ENCODE measurements at regions not wholly inside any gene's neighbourhood (a gene's known extent, or its start where the extent isn't known, plus 50 kb on each side); places are given as distances from the start of the nearest gene placed in this dataset.
A peak's percentile ranks its signal among the peaks of the same experiment; 100 is the strongest.

DNA sequence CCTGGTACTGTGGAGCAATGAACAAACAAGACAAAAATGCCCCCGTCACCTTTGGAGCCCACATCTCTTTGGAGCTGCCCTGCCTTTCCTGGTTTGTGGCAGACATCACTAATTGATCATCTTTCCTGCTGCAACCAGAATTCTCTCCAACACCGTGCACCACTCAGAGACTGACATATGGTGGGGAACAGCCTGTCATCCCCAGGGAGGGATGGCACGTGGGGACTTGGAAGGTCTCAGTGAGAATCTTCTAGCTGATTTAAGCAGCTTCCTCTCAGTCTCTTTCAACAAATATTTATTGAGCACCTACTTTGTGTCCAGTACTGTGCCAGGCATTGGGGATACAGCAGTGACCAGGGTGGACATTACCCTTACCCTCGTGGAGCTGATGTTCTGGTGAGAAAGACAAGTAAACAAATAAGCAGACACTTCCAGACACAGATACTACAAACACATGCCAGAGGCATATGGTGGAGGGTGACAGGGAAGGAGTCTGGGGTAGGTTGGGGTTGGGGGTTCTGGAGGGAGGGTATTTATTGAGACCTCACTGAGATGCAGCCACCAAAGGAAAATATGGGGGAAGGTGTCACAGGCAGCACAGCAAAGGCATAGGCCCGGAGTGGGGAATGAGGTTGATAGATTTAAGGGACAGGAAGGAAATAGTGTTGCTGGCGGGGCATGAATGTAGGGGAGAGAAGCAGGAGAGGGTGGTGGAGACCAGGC lies 82.3 kb downstream of the CEBPB start:
- Mint-ChIP-seq H3K4me1 (no peaks in the 10 kb centered on the region), H3K36me3 (no peaks in the 10 kb centered on the region), H3K4me3 (no peak overlapping the region), H3K27me3 (peaks cover 14 to 15% of the 10 kb centered on the region in 2 donors), H3K27ac (no peak overlapping the region), H3K9me3 (no peaks in the 10 kb centered on the region)
- DNase-seq = no peak
- Histone ChIP-seq H3K4me3 (ENCODE audit: low read length in 2 of 2) (no peak overlapping the region), H3K9me3 (ENCODE audit: control insufficient read depth in 1 of 2, low read length in 2 of 2) (no peaks in the 10 kb centered on the region), H3K36me3 (ENCODE audit: insufficient read depth, low read length) (no peaks in the 10 kb centered on the region), H3K4me1 (ENCODE audit: insufficient read depth, low read length) (no peaks in the 10 kb centered on the region), H3K27me3 (ENCODE audit: insufficient read depth, low read length) (no peaks in the 10 kb centered on the region), H3K27ac (ENCODE audit: low read depth, low read length) (no peak overlapping the region)
- ChIA-PET CTCF (ENCODE audit: partially characterized antibody) (no interaction called here), POLR2A (ENCODE audit: partially characterized antibody) (no interaction called here)
- intact Hi-C loops (cut with micrococcal nuclease) = no loop called here

DNA sequence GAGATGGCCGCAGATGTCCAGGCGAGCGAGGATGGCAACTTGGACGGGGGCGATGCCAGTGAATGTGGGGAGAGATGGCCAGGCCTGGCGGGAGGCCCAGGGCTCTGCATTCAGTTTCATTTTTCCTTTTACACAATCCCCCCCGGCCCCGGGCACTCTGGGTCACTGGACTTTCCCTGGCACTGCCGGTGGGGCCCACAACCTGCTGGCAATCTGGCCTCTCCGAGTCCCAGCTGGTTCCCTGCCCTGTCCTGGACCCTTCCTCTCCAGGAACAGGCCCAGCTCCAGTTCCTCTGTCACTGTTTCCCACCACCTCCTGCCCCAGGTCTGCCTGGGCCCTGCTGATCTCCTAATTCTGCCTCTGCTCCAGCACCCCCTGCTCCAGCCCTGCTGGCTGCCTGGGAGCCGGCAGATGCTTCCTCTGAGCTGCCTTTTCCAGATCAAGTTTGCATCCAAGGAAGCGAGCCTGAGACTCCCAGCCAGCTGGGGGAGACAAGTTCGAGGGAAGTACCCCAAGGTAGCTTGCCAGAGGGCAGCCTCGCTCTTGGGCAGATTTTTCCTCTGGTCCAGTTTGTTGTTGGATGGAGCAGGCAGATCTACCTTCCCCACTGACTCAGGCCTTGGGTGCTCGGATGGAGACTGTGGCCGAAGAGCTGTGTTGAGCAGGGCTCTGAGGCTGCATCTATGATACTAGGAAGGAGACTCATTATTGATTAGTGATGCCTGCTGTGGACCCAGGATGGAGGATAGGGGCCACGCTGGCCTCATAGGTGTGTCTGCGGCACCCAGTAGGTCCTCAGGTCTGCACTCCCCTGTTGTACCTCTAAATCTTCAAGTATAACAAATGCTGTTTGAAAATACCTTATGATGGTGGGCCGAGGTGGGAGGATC lies 83.2 kb downstream of the CEBPB start:
- no peak for DNase-seq
- no peaks in the 10 kb centered on the region for H3K36me3 ChIP-seq (ENCODE audit: insufficient read depth, low read length)
- H3K4me1 Mint-ChIP-seq = no peaks in the 10 kb centered on the region
- intact Hi-C loops (cut with micrococcal nuclease) = no loop called here
- H3K4me1 ChIP-seq (ENCODE audit: insufficient read depth, low read length) = no peaks in the 10 kb centered on the region
- H3K9me3 ChIP-seq (ENCODE audit: control insufficient read depth in 1 of 2, low read length in 2 of 2) = no peaks in the 10 kb centered on the region
- peak overlapping the region in 1 of 8 donors; percentile 43 for H3K4me3 Mint-ChIP-seq
- POLR2A ChIA-PET (ENCODE audit: partially characterized antibody) = no interaction called here
- no peak overlapping the region for H3K27ac ChIP-seq (ENCODE audit: low read depth, low read length)
- H3K36me3 Mint-ChIP-seq = no peaks in the 10 kb centered on the region
- H3K9me3 Mint-ChIP-seq = no peaks in the 10 kb centered on the region
- peak overlapping the region in 1 of 7 donors; percentile 24 for H3K27ac Mint-ChIP-seq
- CTCF ChIA-PET (ENCODE audit: partially characterized antibody) = no interaction called here
- H3K4me3 ChIP-seq (ENCODE audit: low read length in 2 of 2) = no peak overlapping the region
- H3K27me3 ChIP-seq (ENCODE audit: insufficient read depth, low read length) = no peaks in the 10 kb centered on the region
- peaks cover 15 to 16% of the 10 kb centered on the region in 2 donors for H3K27me3 Mint-ChIP-seq

DNA sequence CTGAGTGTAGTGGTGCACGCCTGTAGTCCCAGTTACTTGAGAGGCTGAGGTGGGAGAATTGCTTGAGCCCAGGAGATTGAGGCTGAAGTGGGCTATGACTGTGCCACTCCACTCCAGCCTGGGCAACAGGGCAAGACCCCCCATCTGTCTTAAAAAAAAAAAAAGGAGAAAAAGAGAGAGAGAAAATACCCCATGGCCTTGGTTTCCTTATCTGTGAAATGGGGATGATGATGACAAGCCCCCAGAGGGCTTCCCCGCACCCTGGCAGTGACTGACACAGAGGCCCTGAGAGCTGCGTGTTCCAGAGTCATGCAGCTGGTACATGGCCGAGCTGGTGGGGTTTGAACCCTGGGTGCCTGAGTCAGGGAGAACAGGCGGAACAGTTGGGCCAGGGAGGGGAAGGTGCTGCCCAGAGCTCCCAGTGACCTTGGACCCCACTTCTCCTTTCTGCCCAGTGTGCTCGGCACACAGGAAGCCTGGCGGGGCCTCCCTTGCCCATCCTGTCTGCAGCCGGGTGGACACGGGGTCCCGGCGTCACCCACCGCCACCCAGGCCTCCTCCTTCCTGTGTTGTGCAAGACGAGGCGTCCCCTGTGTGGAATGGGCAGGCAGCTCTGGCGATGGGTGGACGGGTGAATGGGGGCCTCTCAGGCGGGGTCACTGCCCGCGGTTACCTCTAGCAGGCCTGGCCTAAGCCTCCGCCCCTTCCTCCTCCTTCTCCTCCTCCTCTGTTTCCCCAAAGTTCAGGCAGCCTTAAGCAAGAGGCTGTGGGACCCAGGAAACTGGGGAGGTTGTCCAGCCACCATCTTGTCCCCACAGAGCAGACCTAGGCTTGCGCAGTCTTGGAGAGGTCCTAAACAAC lies 84.2 kb downstream of the CEBPB start:
- Histone ChIP-seq H3K9me3 (ENCODE audit: control insufficient read depth in 1 of 2, low read length in 2 of 2) (no peaks in the 10 kb centered on the region), H3K27ac (ENCODE audit: low read depth, low read length) (no peak overlapping the region), H3K4me1 (ENCODE audit: insufficient read depth, low read length) (no peaks in the 10 kb centered on the region), H3K4me3 (ENCODE audit: low read length in 2 of 2) (no peak overlapping the region), H3K27me3 (ENCODE audit: insufficient read depth, low read length) (no peaks in the 10 kb centered on the region), H3K36me3 (ENCODE audit: insufficient read depth, low read length) (no peaks in the 10 kb centered on the region)
- H3K4me3 Mint-ChIP-seq = no peak overlapping the region
- no peaks in the 10 kb centered on the region for H3K4me1 Mint-ChIP-seq
- H3K27me3 Mint-ChIP-seq = peaks cover 12 to 15% of the 10 kb centered on the region in 2 donors
- DNase-seq = no peak
- intact Hi-C loops (cut with micrococcal nuclease) = no loop called here
- H3K27ac Mint-ChIP-seq = no peak overlapping the region
- CTCF ChIA-PET (ENCODE audit: partially characterized antibody) = interaction anchor here (1.0 kb wide), 1 partner anchor 8 kb away, joined by 4 read pairs; no protein-coding TSS in a partner anchor
- H3K36me3 Mint-ChIP-seq = no peaks in the 10 kb centered on the region
- POLR2A ChIA-PET (ENCODE audit: partially characterized antibody) = no interaction called here
- no peaks in the 10 kb centered on the region for H3K9me3 Mint-ChIP-seq

DNA sequence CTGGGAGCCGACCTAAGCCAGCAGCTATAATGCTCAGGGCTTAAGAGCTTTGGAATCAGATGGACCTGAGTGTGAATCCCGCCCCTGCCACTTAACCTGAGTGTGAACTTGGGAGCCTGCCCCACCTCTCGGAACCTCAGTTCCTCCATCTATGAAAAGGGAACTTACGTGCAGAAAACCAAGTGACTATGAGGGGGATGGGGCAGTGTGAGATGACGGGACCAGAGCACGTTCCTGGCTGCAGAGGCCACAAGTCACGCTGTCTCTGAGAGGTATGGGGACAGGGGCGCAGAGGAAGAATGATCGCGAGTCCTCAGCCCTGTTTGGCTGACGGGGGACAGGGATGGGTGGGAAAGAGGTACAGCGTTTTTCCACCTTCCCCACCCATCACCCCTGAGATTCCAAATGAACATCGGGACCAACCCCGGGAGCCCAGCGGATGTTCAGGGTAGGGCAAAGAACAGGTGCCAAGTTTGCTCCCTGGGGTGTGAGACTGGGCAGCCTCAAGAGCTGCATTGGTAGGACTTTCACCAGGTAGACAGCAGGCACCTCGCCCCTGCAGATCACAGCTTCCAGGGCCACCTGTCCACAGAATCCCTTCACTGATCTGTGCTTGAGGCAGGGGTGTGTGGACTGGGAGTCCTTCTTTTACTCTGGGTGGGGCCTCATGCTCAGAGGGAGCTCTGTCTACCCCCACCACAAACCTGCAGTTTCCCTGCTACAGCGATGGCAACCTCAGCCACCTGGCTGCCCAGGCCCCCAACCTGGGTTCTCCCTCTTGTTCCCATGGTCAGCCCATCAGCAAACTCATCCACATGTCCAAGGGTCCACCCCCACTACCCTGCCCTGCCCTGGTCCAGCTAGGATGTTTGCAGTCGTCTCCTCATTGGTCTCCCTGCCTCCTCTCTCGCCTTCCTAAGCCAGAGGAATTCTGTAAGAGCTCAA lies 85.8 kb downstream of the CEBPB start:
- no peak for DNase-seq

DNA sequence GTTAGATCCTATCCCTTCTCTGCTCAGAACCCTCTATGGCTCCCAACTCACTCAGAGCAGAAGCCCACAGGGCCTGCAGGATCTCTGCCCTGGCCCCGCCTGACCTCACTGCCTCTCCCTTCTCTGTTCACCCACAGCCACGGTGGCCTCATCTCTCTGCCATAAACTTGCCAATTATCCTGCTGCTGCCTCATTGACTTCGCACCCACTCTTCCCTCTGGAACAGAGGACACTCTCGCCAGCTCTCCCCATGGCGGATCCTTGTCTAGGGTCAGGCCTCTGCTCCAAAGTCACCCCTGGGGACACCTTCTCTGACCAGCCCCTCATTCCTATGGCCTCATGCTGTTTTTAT lies 86.4 kb downstream of the CEBPB start:
- ChIA-PET POLR2A (ENCODE audit: partially characterized antibody) (no interaction called here), CTCF (ENCODE audit: partially characterized antibody) (no interaction called here)
- Mint-ChIP-seq H3K9me3 (no peaks in the 10 kb centered on the region), H3K4me3 (no peak overlapping the region), H3K36me3 (no peaks in the 10 kb centered on the region), H3K27me3 (peaks cover 6 to 11% of the 10 kb centered on the region in 2 donors), H3K4me1 (no peaks in the 10 kb centered on the region), H3K27ac (peak overlapping the region in 1 of 7 donors; percentile 15)
- intact Hi-C loops (cut with micrococcal nuclease) = no loop called here
- Histone ChIP-seq H3K27me3 (ENCODE audit: insufficient read depth, low read length) (no peaks in the 10 kb centered on the region), H3K4me1 (ENCODE audit: insufficient read depth, low read length) (no peaks in the 10 kb centered on the region), H3K27ac (ENCODE audit: low read depth, low read length) (no peak overlapping the region), H3K9me3 (ENCODE audit: control insufficient read depth in 1 of 2, low read length in 2 of 2) (no peaks in the 10 kb centered on the region), H3K4me3 (ENCODE audit: low read length in 2 of 2) (no peak overlapping the region), H3K36me3 (ENCODE audit: insufficient read depth, low read length) (no peaks in the 10 kb centered on the region)
- DNase-seq = no peak

More for the DNA sequence above, 85.8 kb downstream of the CEBPB start:
- ChIA-PET CTCF (ENCODE audit: partially characterized antibody) (interaction anchor here (1.0 kb wide), 1 partner anchor 9 kb away, joined by 4 read pairs; no protein-coding TSS in a partner anchor), POLR2A (ENCODE audit: partially characterized antibody) (no interaction called here)
- peak overlapping the region in 2 of 7 donors; percentile 15 to 41 for H3K27ac Mint-ChIP-seq
- no peaks in the 10 kb centered on the region for H3K9me3 ChIP-seq (ENCODE audit: control insufficient read depth in 1 of 2, low read length in 2 of 2)
- H3K36me3 ChIP-seq (ENCODE audit: insufficient read depth, low read length) = no peaks in the 10 kb centered on the region
- intact Hi-C loops (cut with micrococcal nuclease) = no loop called here
- H3K4me3 ChIP-seq (ENCODE audit: low read length in 2 of 2) = no peak overlapping the region
- no peak overlapping the region for H3K27ac ChIP-seq (ENCODE audit: low read depth, low read length)
- no peaks in the 10 kb centered on the region for H3K36me3 Mint-ChIP-seq
- no peak overlapping the region for H3K4me3 Mint-ChIP-seq
- no peaks in the 10 kb centered on the region for H3K27me3 ChIP-seq (ENCODE audit: insufficient read depth, low read length)
- no peaks in the 10 kb centered on the region for H3K4me1 Mint-ChIP-seq
- H3K9me3 Mint-ChIP-seq = no peaks in the 10 kb centered on the region
- H3K27me3 Mint-ChIP-seq = peaks cover 8 to 12% of the 10 kb centered on the region in 2 donors
- H3K4me1 ChIP-seq (ENCODE audit: insufficient read depth, low read length) = no peaks in the 10 kb centered on the region

DNA sequence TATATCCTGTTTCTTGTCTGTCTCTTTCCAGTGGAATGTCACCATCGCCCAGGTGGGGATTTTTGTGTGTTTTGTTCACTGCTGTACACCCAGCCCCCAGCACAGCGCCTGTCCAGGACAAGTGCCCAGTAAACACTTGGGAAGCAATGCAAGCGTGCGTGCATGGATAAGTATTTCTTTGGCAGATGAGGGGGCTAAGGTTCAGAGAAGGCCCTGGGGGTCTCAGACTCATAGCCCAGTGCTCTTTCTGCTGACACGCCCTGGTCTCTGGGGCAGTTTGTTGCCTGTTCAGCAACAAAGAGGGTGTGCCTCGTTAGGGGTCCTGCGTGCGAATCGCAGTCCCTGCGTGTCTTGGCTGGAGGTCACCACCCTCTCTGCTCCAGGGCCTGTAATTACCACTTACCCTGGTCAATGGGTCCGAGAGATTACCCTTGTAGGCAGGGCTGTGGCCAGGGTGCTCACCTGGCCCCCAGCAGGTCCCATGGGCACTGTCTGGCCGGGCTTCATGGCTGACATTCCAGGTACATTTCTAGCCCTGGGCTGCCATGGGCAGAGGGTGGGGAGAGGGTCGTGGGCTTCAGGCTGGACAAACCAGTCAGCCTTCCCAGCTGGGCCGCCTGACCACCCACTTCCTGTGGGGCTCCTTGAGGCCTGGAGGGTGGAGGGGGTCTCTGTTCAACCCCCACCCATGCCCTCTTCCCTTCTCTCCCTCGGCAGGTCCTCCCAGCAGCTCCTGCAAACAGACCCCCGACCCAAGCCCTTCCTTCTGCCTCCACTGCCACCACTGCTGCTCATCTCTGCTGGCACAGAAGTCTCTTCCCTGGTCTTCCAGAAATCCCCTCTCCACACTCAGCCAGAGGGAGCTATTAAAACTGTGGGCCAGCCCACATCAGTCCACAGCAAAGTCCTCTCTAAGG lies 87.1 kb downstream of the CEBPB start:
- no peak for DNase-seq
- Histone ChIP-seq H3K9me3 (ENCODE audit: control insufficient read depth in 1 of 2, low read length in 2 of 2) (no peaks in the 10 kb centered on the region), H3K36me3 (ENCODE audit: insufficient read depth, low read length) (no peaks in the 10 kb centered on the region), H3K27me3 (ENCODE audit: insufficient read depth, low read length) (no peaks in the 10 kb centered on the region), H3K4me1 (ENCODE audit: insufficient read depth, low read length) (no peaks in the 10 kb centered on the region), H3K27ac (ENCODE audit: low read depth, low read length) (no peak overlapping the region), H3K4me3 (ENCODE audit: low read length in 2 of 2) (no peak overlapping the region)
- intact Hi-C loops (cut with micrococcal nuclease) = no loop called here
- peak overlapping the region in 2 of 7 donors; percentile 29 to 68 for H3K27ac Mint-ChIP-seq
- CTCF ChIA-PET (ENCODE audit: partially characterized antibody) = no interaction called here
- H3K27me3 Mint-ChIP-seq = peaks cover 5 to 8% of the 10 kb centered on the region in 2 donors
- POLR2A ChIA-PET (ENCODE audit: partially characterized antibody) = no interaction called here
- peaks cover 0 to 1% (median 0%) of the 10 kb centered on the region in 4 donors for H3K4me1 Mint-ChIP-seq
- H3K36me3 Mint-ChIP-seq = no peaks in the 10 kb centered on the region
- H3K9me3 Mint-ChIP-seq = no peaks in the 10 kb centered on the region
- no peak overlapping the region for H3K4me3 Mint-ChIP-seq

All from CD4-positive, alpha-beta memory T cell (primary cell).